ENCODE measurements at regions not wholly inside any gene's neighbourhood (a gene's known extent, or its start where the extent isn't known, plus 50 kb on each side); places are given as distances from the start of the nearest gene placed in this dataset.
"Not testable (repeated sequence)": the region's sequence is repeated elsewhere in the genome, so short reads cannot be mapped to it uniquely, and the experiment has no call there.

GRCh38 chr9:129531860-129532402 lies 89.0 kb downstream of the C9orf50 start:
- H3K4me2 ChIP-seq (ENCODE audit: insufficient read depth in 1 of 2, low read depth in 2 of 2, low read length in 2 of 2); H3K9ac ChIP-seq (replicated peaks in 1 of 4; ENCODE audit: extremely low read depth in 1 of 4, low read depth in 3 of 4, low read length in 3 of 4); H4K5ac ChIP-seq (ENCODE audit: insufficient read length, low read depth, low read length); H3K79me1 ChIP-seq (ENCODE audit: low read depth, low read length); H3K4me1 ChIP-seq (replicated peaks in 1 of 4; ENCODE audit: control insufficient read depth in 3 of 4, insufficient read depth in 4 of 4, low read length in 3 of 4); H4K91ac ChIP-seq (replicated peaks; ENCODE audit: insufficient read length, low read length); H3K23me2 ChIP-seq (ENCODE audit: low read depth, low read length); H4K8ac ChIP-seq (ENCODE audit: extremely low read depth, insufficient read depth, low read length); H3K18ac ChIP-seq (ENCODE audit: extremely low read depth, low read length); DNase-seq (ENCODE audit: low read depth in 1 of 2, low spot score in 2 of 2); H4K20me1 ChIP-seq (replicated peaks in 1 of 2; ENCODE audit: control insufficient read depth in 1 of 2, insufficient read depth in 2 of 2, low read length in 2 of 2); H3K27ac ChIP-seq (ENCODE audit: low read depth, low read length); H3K27me3 ChIP-seq (replicated peaks in 1 of 4; ENCODE audit: control insufficient read depth in 3 of 4, extremely low read depth in 1 of 4, insufficient read depth in 3 of 4, low read length in 3 of 4); H2BK20ac ChIP-seq (ENCODE audit: low read length); H2BK15ac ChIP-seq (ENCODE audit: low read length); H3K23ac ChIP-seq (ENCODE audit: insufficient read length); H2BK120ac ChIP-seq (replicated peaks; ENCODE audit: low read depth, low read length); FAIRE-seq; H3K79me2 ChIP-seq (ENCODE audit: control insufficient read depth in 1 of 2, insufficient read depth in 2 of 2, low read length in 2 of 2); H3K36me3 ChIP-seq (ENCODE audit: control insufficient read depth in 2 of 4, insufficient read depth in 4 of 4, low read length in 3 of 4); H3K56ac ChIP-seq (replicated peaks; ENCODE audit: insufficient read length, low read depth, low read length); H3K14ac ChIP-seq (ENCODE audit: insufficient read length); H3K4me3 ChIP-seq (ENCODE audit: extremely low read depth in 1 of 4, insufficient read depth in 2 of 4, low read depth in 3 of 4, low read length in 4 of 4); H2BK12ac ChIP-seq (ENCODE audit: low read depth, low read length); H2BK5ac ChIP-seq (ENCODE audit: low read depth, low read length); H2AK5ac ChIP-seq (ENCODE audit: low read depth, low read length); POLR2A ChIA-PET (ENCODE audit: partially characterized antibody); H3K9me3 ChIP-seq (ENCODE audit: insufficient read depth in 2 of 2, low read depth in 1 of 2, low read length in 1 of 2); H2AFZ ChIP-seq (ENCODE audit: low read length); H3K4ac ChIP-seq (replicated peaks; ENCODE audit: insufficient read length, low read depth, low read length): not testable (repeated sequence)
- WGBS, 2 experiments (ENCODE audit: extremely low coverage in 1 of 2, insufficient coverage in 1 of 2, insufficient read length in 1 of 2, insufficient replicate concordance in 2 of 2, low coverage in 1 of 2, low lambda C conversion rate in 2 of 2, missing lambda C conversion rate in 1 of 2) = 83% methylated on average over 5 of the region's 5 CpGs; no CpG with 5 or more reads in 1 of the 2 experiments
- CTCF ChIA-PET (ENCODE audit: partially characterized antibody) = interaction anchor here (0.7 kb wide), 1 partner anchor 350 kb away, joined by 3 read pairs; no protein-coding TSS in a partner anchor

DNA sequence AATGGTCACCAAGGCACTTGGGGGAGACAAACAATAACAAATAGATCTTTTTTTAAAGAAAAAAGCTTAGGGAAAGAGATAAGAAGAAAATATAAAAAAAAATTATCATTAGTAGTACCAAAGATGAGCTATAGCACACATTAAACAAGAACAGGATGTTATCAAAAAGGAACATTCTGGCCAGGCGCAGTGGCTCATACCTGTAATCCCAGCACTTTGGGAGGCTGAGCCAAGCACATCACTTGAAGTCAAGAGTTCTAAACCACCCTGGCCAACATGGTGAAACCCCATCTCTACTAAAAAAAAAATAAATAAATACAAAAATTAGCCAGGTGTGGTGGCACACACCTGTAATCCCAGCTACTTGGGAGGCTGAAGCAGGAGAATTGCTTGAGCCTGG lies 92.9 kb downstream of the C9orf50 start:
- WGBS, 2 experiments (ENCODE audit: extremely low coverage in 1 of 2, insufficient coverage in 1 of 2, insufficient read length in 1 of 2, insufficient replicate concordance in 2 of 2, low coverage in 1 of 2, low lambda C conversion rate in 2 of 2, missing lambda C conversion rate in 1 of 2) = 94% methylated on average over 1 of the region's 1 CpG; no CpG with 5 or more reads in 1 of the 2 experiments
- CTCF ChIA-PET (ENCODE audit: partially characterized antibody) = interaction anchor here (1.2 kb wide), 1 partner anchor 17 kb away, joined by 3 read pairs; no protein-coding TSS in a partner anchor
- not testable (repeated sequence) for H3K23ac ChIP-seq (ENCODE audit: insufficient read length); H3K4ac ChIP-seq (replicated peaks; ENCODE audit: insufficient read length, low read depth, low read length); H2BK120ac ChIP-seq (replicated peaks; ENCODE audit: low read depth, low read length); H3K18ac ChIP-seq (ENCODE audit: extremely low read depth, low read length); H3K9ac ChIP-seq (replicated peaks in 1 of 4; ENCODE audit: extremely low read depth in 1 of 4, low read depth in 3 of 4, low read length in 3 of 4); H3K27ac ChIP-seq (ENCODE audit: low read depth, low read length); H3K27me3 ChIP-seq (replicated peaks in 1 of 4; ENCODE audit: control insufficient read depth in 3 of 4, extremely low read depth in 1 of 4, insufficient read depth in 3 of 4, low read length in 3 of 4); H3K14ac ChIP-seq (ENCODE audit: insufficient read length); H2BK20ac ChIP-seq (ENCODE audit: low read length); H4K8ac ChIP-seq (ENCODE audit: extremely low read depth, insufficient read depth, low read length); H3K23me2 ChIP-seq (ENCODE audit: low read depth, low read length); H3K4me3 ChIP-seq (ENCODE audit: extremely low read depth in 1 of 4, insufficient read depth in 2 of 4, low read depth in 3 of 4, low read length in 4 of 4); H2BK5ac ChIP-seq (ENCODE audit: low read depth, low read length); H2AK5ac ChIP-seq (ENCODE audit: low read depth, low read length); H2BK15ac ChIP-seq (ENCODE audit: low read length); H3K36me3 ChIP-seq (ENCODE audit: control insufficient read depth in 2 of 4, insufficient read depth in 4 of 4, low read length in 3 of 4); DNase-seq (ENCODE audit: low read depth in 1 of 2, low spot score in 2 of 2); H4K20me1 ChIP-seq (replicated peaks in 1 of 2; ENCODE audit: control insufficient read depth in 1 of 2, insufficient read depth in 2 of 2, low read length in 2 of 2); H3K56ac ChIP-seq (replicated peaks; ENCODE audit: insufficient read length, low read depth, low read length); FAIRE-seq; H4K91ac ChIP-seq (replicated peaks; ENCODE audit: insufficient read length, low read length); H2BK12ac ChIP-seq (ENCODE audit: low read depth, low read length); H3K79me1 ChIP-seq (ENCODE audit: low read depth, low read length); H3K4me2 ChIP-seq (ENCODE audit: insufficient read depth in 1 of 2, low read depth in 2 of 2, low read length in 2 of 2); H3K4me1 ChIP-seq (replicated peaks in 1 of 4; ENCODE audit: control insufficient read depth in 3 of 4, insufficient read depth in 4 of 4, low read length in 3 of 4); H3K79me2 ChIP-seq (ENCODE audit: control insufficient read depth in 1 of 2, insufficient read depth in 2 of 2, low read length in 2 of 2); H4K5ac ChIP-seq (ENCODE audit: insufficient read length, low read depth, low read length); H2AFZ ChIP-seq (ENCODE audit: low read length); H3K9me3 ChIP-seq (ENCODE audit: insufficient read depth in 2 of 2, low read depth in 1 of 2, low read length in 1 of 2)
- POLR2A ChIA-PET (ENCODE audit: partially characterized antibody) = interaction anchor here (0.6 kb wide), 1 partner anchor 34 kb away, joined by 3 read pairs; no protein-coding TSS in a partner anchor
